Lower leg skin (tissue), 4 donors: ENCODE measurements at regions not wholly inside any gene's neighbourhood (a gene's known extent, or its start where the extent isn't known, plus 50 kb on each side); places are given as distances from the start of the nearest gene placed in this dataset.

Experiments used
- DNase-seq, 2 donors: peaks; one replicate each; pipeline ENCODE4 v3.0.0-alpha.2; 2019; ENCODE audit warnings: low spot score in 2 of 2
- H3K4me3 ChIP-seq: fragments of 200-600 bp; sonication (generic); 2 replicates; pipeline ENCODE4 v1.5.1; 2017; ENCODE audit warnings: mild to moderate bottlenecking, low read depth; ENCODE audit not compliant: poor library complexity, severe bottlenecking
- CTCF ChIP-seq, 3 donors: fragments of 450-650 bp; IDR thresholded peaks; one replicate each; pipeline ENCODE4 v1.5.1; 2016; ENCODE audit warnings: antibody characterized with exemption in 3 of 3, mild to moderate bottlenecking in 3 of 3, moderate library complexity in 2 of 3
- POLR2A ChIP-seq, 2 donors: fragments of 450-650 bp; IDR thresholded peaks; one replicate each; pipeline ENCODE4 v1.6.1; 2016 to 2017; ENCODE audit warnings: antibody characterized with exemption in 2 of 2, mild to moderate bottlenecking in 1 of 2, moderate library complexity in 1 of 2
- WGBS, 2 donors: methylation state at CpG; one replicate each; pipeline ENCODE4 v1.1.5; 2018; 5-methylcytosine and 5-hydroxymethylcytosine counted together
- intact Hi-C: fragments of 100-400 bp; cut with DNase I; formaldehyde crosslinking; loops from one replicate; pipeline ENCODE4 v1.15.0; 2023; ENCODE audit warnings: low total_unique reads

- WGBS, 2 donors, result 69 to 71% methylated on average over 16 of the region's 16 CpGs
- H3K4me3 ChIP-seq, result no peak overlapping the region
- intact Hi-C loops, result no loop called here
- no peak for DNase-seq
- TF ChIP-seq POLR2A (IDR thresholded peaks at IDR 0.05), result no peak
- TF ChIP-seq CTCF (IDR thresholded peaks at IDR 0.05), result no peak
Observed at GRCh38 chr2:5982193-5982902, 290.2 kb downstream of the SOX11 start.

GRCh38 chr2:5982903-5983265 lies 290.7 kb downstream of the SOX11 start:
- TF ChIP-seq CTCF (IDR thresholded peaks at IDR 0.05) (no peak), POLR2A (IDR thresholded peaks at IDR 0.05) (no peak)
- intact Hi-C loops, result no loop called here
- no peak for DNase-seq
- WGBS, 2 donors, result 89 to 92% methylated on average over 11 of the region's 11 CpGs
- H3K4me3 ChIP-seq, result no peak overlapping the region

GRCh38 chr2:5983511-5984272 lies 291.5 kb downstream of the SOX11 start:
- DNase-seq, result no peak
- intact Hi-C loops, result no loop called here
- TF ChIP-seq CTCF (IDR thresholded peaks at IDR 0.05), result no peak
- TF ChIP-seq POLR2A (IDR thresholded peaks at IDR 0.05), result no peak
- no peak overlapping the region for H3K4me3 ChIP-seq
- WGBS, 2 donors, result 88 to 91% methylated on average over 13 of the region's 13 CpGs

GRCh38 chr2:5984273-5984655 lies 292.1 kb downstream of the SOX11 start:
- WGBS, 2 donors, result 75 to 76% methylated on average over 2 of the region's 2 CpGs
- TF ChIP-seq CTCF (IDR thresholded peaks at IDR 0.05), result no peak
- no peak for TF ChIP-seq POLR2A (IDR thresholded peaks at IDR 0.05)
- DNase-seq, result no peak
- no peak overlapping the region for H3K4me3 ChIP-seq
- intact Hi-C loops, result no loop called here

GRCh38 chr2:5984946-5985345 lies 292.8 kb downstream of the SOX11 start:
- H3K4me3 ChIP-seq, result no peak overlapping the region
- DNase-seq, result no peak
- TF ChIP-seq POLR2A (IDR thresholded peaks at IDR 0.05), result no peak
- TF ChIP-seq CTCF (IDR thresholded peaks at IDR 0.05), result no peak
- WGBS, 2 donors, result 87 to 94% methylated on average over 6 of the region's 6 CpGs
- intact Hi-C loops, result no loop called here
